ENCODE measurements at regions not wholly inside any gene's neighbourhood (a gene's known extent, or its start where the extent isn't known, plus 50 kb on each side); places are given as distances from the start of the nearest gene placed in this dataset.
"Not testable (repeated sequence)": the region's sequence is repeated elsewhere in the genome, so short reads cannot be mapped to it uniquely, and the experiment has no call there.

DNA sequence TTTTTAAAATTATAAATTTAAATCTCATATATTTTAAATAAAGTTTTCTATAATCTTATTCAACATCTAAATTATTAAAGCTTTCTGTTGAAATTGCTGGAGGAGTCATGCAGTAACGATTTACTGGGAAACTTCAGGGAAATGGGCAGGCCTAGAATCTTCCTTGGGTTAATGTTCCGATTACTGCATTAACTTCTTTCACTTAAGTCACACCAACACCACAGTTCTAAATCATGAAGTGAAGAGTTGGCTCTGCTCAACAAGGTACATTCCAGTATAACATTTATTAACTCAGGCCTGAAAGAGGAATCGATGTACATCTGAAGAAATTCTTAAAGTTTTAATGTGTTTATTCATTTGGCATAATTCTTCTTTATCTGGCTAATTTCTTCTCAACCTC, 244.3 kb downstream of the CCER1 start:
- FAIRE-seq (no peak), DNase-seq (no peak)
- no peaks in the 10 kb centered on the region for H3K27me3 ChIP-seq (ENCODE audit: control insufficient read depth in 3 of 3, insufficient read depth in 3 of 3, low read length in 3 of 3)
- no peaks in the 10 kb centered on the region for H3K4me1 ChIP-seq (ENCODE audit: control insufficient read depth in 3 of 3, insufficient read depth in 2 of 3, low read depth in 1 of 3, low read length in 2 of 3)
- no peaks in the 10 kb centered on the region for H3K9me3 ChIP-seq (ENCODE audit: control insufficient read depth in 2 of 2, insufficient read depth in 1 of 2, low read depth in 1 of 2, low read length in 1 of 2)
- H3K36me3 ChIP-seq (ENCODE audit: control insufficient read depth in 3 of 3, insufficient read depth in 2 of 3, low read depth in 1 of 3, low read length in 3 of 3), result no peaks in the 10 kb centered on the region
- no peak overlapping the region for H3K27ac ChIP-seq (ENCODE audit: low read depth in 1 of 3, low read length in 2 of 3)
- WGBS, 3 donors, result 93 to 94% (median 94%) methylated on average over 3 of the region's 3 CpGs
- no peak overlapping the region for H3K4me3 ChIP-seq (ENCODE audit: low read depth in 1 of 3, low read length in 3 of 3)

DNA sequence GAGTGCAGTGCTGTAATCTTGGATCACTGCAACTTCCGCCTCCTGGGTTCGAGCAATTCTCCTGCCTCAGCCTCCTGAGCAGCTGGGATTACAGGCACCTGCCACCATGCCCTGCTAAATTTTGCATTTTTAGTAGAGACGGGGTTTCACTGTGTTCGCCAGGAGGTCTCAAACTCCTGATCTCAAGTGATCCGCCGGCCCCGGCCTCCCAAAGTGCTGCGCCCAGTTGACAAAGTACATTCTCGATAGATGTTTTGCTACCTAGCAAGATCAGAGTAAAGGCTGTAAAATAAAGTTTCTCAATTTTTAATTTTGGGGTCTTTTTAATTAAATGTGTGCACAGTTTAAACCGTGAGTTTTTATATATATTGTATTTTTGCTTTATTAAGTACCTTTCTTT, 248.9 kb downstream of the CCER1 start:
- DNase-seq, result no peak
- no peaks in the 10 kb centered on the region for H3K4me1 ChIP-seq (ENCODE audit: control insufficient read depth in 3 of 3, insufficient read depth in 2 of 3, low read depth in 1 of 3, low read length in 2 of 3)
- no peaks in the 10 kb centered on the region for H3K36me3 ChIP-seq (ENCODE audit: control insufficient read depth in 3 of 3, insufficient read depth in 2 of 3, low read depth in 1 of 3, low read length in 3 of 3)
- H3K9me3 ChIP-seq (ENCODE audit: control insufficient read depth in 2 of 2, insufficient read depth in 1 of 2, low read depth in 1 of 2, low read length in 1 of 2), result no peaks in the 10 kb centered on the region
- WGBS, 3 donors, result 92 to 94% (median 93%) methylated on average over 10 of the region's 10 CpGs
- H3K4me3 ChIP-seq (ENCODE audit: low read depth in 1 of 3, low read length in 3 of 3), result no peak overlapping the region
- H3K27ac ChIP-seq (ENCODE audit: low read depth in 1 of 3, low read length in 2 of 3), result no peak overlapping the region
- H3K27me3 ChIP-seq (ENCODE audit: control insufficient read depth in 3 of 3, insufficient read depth in 3 of 3, low read length in 3 of 3), result no peaks in the 10 kb centered on the region
- FAIRE-seq, result no peak

DNA sequence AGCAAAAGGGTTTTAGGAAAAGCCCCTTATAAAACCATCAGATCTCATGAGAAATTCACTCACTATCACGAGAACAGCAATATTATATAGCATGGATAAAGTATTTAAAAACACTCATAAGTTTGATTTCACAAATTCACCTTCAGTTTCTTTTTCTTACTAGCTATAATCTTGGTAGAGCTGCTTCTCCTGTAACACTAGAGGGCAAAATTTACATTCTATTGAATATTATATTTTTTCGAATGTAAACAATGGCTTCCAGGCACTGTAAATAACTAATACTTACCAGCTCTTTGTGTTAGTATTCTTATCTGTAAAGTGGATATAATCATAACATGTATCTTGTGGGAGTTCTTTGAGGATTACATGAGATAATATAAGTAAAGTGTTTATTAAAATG, 259.6 kb downstream of the CCER1 start:
- 47 to 70% (median 50%) methylated on average over 2 of the region's 2 CpGs for WGBS, 3 donors
- no peaks in the 10 kb centered on the region for H3K27me3 ChIP-seq (ENCODE audit: control insufficient read depth in 3 of 3, insufficient read depth in 3 of 3, low read length in 3 of 3)
- no peaks in the 10 kb centered on the region for H3K36me3 ChIP-seq (ENCODE audit: control insufficient read depth in 3 of 3, insufficient read depth in 2 of 3, low read depth in 1 of 3, low read length in 3 of 3)
- H3K4me3 ChIP-seq (ENCODE audit: low read depth in 1 of 3, low read length in 3 of 3), result no peak overlapping the region
- FAIRE-seq (no peak), DNase-seq (no peak)
- H3K27ac ChIP-seq (ENCODE audit: low read depth in 1 of 3, low read length in 2 of 3), result no peak overlapping the region
- H3K4me1 ChIP-seq (ENCODE audit: control insufficient read depth in 3 of 3, insufficient read depth in 2 of 3, low read depth in 1 of 3, low read length in 2 of 3), result no peaks in the 10 kb centered on the region
- H3K9me3 ChIP-seq (ENCODE audit: control insufficient read depth in 2 of 2, insufficient read depth in 1 of 2, low read depth in 1 of 2, low read length in 1 of 2), result no peaks in the 10 kb centered on the region

DNA sequence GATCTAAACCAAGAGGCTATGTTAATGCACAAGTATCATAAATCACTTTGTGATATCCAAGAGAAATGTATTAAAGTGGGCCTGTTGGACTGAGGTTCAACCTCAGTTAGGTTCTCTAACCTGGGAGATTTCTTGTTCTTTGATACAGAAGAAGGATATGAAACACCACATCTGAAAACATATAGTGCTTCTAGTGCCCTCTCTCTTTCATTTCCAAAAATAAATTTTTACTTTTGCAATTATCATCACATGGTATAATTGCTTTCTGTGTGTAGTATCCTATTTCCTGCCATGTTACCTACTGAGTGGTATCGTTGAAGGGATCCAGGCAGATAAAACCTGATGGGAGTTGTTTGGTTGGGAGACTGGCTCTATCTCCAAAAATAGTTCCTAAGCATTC, 264.9 kb downstream of the CCER1 start:
- no peak overlapping the region for H3K27ac ChIP-seq (ENCODE audit: low read depth in 1 of 3, low read length in 2 of 3)
- no peaks in the 10 kb centered on the region for H3K36me3 ChIP-seq (ENCODE audit: control insufficient read depth in 3 of 3, insufficient read depth in 2 of 3, low read depth in 1 of 3, low read length in 3 of 3)
- H3K9me3 ChIP-seq (ENCODE audit: control insufficient read depth in 2 of 2, insufficient read depth in 1 of 2, low read depth in 1 of 2, low read length in 1 of 2), result no peaks in the 10 kb centered on the region
- H3K4me1 ChIP-seq (ENCODE audit: control insufficient read depth in 3 of 3, insufficient read depth in 2 of 3, low read depth in 1 of 3, low read length in 2 of 3), result no peaks in the 10 kb centered on the region
- 81 to 95% (median 91%) methylated on average over 1 of the region's 1 CpG for WGBS, 3 donors
- DNase-seq (no peak), FAIRE-seq (no peak)
- H3K4me3 ChIP-seq (ENCODE audit: low read depth in 1 of 3, low read length in 3 of 3), result no peak overlapping the region
- H3K27me3 ChIP-seq (ENCODE audit: control insufficient read depth in 3 of 3, insufficient read depth in 3 of 3, low read length in 3 of 3), result no peaks in the 10 kb centered on the region

DNA sequence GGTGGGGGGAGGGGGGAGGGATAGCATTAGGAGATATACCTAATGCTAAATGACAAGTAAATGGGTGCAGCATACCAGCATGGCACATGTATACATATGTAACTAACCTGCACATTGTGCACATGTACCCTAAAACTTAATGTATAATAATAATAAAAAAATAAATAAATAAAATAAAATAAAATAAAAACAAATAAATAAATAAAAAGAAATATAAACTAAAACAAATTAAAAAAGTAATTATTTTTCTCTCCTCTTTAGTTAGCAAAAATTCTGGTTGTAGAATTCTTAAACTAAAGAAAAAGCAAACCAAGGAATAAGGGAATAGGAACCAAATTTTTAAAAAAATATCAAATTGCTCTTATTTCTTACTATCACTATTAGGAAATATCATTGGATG, 267.3 kb downstream of the CCER1 start:
- H3K36me3 ChIP-seq (ENCODE audit: control insufficient read depth in 3 of 3, insufficient read depth in 2 of 3, low read depth in 1 of 3, low read length in 3 of 3); H3K9me3 ChIP-seq (ENCODE audit: control insufficient read depth in 2 of 2, insufficient read depth in 1 of 2, low read depth in 1 of 2, low read length in 1 of 2); H3K27me3 ChIP-seq (ENCODE audit: control insufficient read depth in 3 of 3, insufficient read depth in 3 of 3, low read length in 3 of 3); DNase-seq; H3K27ac ChIP-seq (ENCODE audit: low read depth in 1 of 3, low read length in 2 of 3); FAIRE-seq; H3K4me1 ChIP-seq (ENCODE audit: control insufficient read depth in 3 of 3, insufficient read depth in 2 of 3, low read depth in 1 of 3, low read length in 2 of 3); H3K4me3 ChIP-seq (ENCODE audit: low read depth in 1 of 3, low read length in 3 of 3): not testable (repeated sequence)

DNA sequence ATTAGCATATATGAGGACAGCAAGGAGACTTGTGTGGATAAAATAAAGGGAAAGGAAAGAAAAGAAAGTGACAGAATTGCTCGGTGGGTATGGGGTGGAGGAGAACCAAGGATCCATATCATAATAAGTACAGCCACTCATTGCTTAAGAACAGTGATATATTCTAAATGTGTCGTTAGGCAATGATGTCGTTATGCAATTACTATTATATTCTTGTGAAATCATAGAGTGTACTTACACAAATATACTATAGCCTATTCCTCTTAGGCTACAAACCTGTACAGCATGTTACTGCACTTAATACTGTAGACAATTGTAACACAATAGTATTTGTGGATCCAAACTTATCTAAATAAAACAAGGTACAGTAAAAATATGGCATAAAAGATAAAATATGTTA, 271.1 kb downstream of the CCER1 start:
- Histone ChIP-seq H3K27me3 (ENCODE audit: control insufficient read depth in 3 of 3, insufficient read depth in 3 of 3, low read length in 3 of 3) (no peaks in the 10 kb centered on the region), H3K36me3 (ENCODE audit: control insufficient read depth in 3 of 3, insufficient read depth in 2 of 3, low read depth in 1 of 3, low read length in 3 of 3) (no peaks in the 10 kb centered on the region), H3K4me3 (ENCODE audit: low read depth in 1 of 3, low read length in 3 of 3) (no peak overlapping the region), H3K27ac (ENCODE audit: low read depth in 1 of 3, low read length in 2 of 3) (no peak overlapping the region), H3K9me3 (ENCODE audit: control insufficient read depth in 2 of 2, insufficient read depth in 1 of 2, low read depth in 1 of 2, low read length in 1 of 2) (no peaks in the 10 kb centered on the region), H3K4me1 (ENCODE audit: control insufficient read depth in 3 of 3, insufficient read depth in 2 of 3, low read depth in 1 of 3, low read length in 2 of 3) (no peaks in the 10 kb centered on the region)
- FAIRE-seq (no peak), DNase-seq (no peak)
- 86 to 92% (median 89%) methylated on average over 3 of the region's 3 CpGs for WGBS, 3 donors

DNA sequence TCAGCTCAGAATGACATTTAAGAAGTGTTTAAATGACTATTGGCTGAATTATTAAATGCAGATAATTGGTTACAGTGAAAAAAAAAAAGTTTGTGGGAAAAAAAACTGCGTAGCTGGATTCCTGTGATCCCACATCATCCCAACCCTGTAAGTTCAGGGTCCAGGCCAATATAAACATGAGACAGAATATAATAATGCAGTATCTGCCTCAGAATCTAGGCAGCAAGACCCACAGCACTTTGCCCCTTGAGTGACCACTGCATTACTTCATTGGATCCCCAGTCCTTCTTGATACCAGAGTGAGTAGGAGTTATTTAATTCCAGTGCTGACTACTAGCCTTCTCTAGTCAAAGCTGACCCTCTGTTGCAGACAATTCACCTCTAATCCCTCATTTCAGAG, 272.6 kb downstream of the CCER1 start:
- no peaks in the 10 kb centered on the region for H3K4me1 ChIP-seq (ENCODE audit: control insufficient read depth in 3 of 3, insufficient read depth in 2 of 3, low read depth in 1 of 3, low read length in 2 of 3)
- H3K27me3 ChIP-seq (ENCODE audit: control insufficient read depth in 3 of 3, insufficient read depth in 3 of 3, low read length in 3 of 3), result no peaks in the 10 kb centered on the region
- DNase-seq, result no peak
- no peaks in the 10 kb centered on the region for H3K36me3 ChIP-seq (ENCODE audit: control insufficient read depth in 3 of 3, insufficient read depth in 2 of 3, low read depth in 1 of 3, low read length in 3 of 3)
- 22 to 49% (median 46%) methylated on average over 1 of the region's 1 CpG for WGBS, 3 donors
- H3K9me3 ChIP-seq (ENCODE audit: control insufficient read depth in 2 of 2, insufficient read depth in 1 of 2, low read depth in 1 of 2, low read length in 1 of 2), result no peaks in the 10 kb centered on the region
- no peak for FAIRE-seq
- H3K4me3 ChIP-seq (ENCODE audit: low read depth in 1 of 3, low read length in 3 of 3), result no peak overlapping the region
- no peak overlapping the region for H3K27ac ChIP-seq (ENCODE audit: low read depth in 1 of 3, low read length in 2 of 3)

DNA sequence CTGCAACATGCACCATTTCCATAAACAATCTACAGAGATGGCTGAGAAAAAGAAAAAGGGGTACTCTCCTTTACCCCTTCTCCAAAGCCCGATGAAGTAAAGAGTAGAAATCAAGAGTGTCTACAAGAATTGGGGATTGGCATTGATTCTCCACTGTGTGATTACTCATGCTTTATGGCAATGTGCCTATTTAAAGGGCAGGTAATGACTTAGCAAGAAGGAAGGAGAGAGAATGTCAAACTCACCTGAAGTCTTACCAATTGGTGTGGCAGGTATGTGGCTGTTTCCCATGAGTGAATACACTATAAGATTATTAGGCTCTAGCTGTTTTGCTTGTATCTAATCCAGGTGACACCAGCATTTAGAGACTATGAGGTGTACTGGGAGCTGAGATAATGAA, 275.3 kb downstream of the CCER1 start:
- Histone ChIP-seq H3K36me3 (ENCODE audit: control insufficient read depth in 3 of 3, insufficient read depth in 2 of 3, low read depth in 1 of 3, low read length in 3 of 3) (no peaks in the 10 kb centered on the region), H3K4me1 (ENCODE audit: control insufficient read depth in 3 of 3, insufficient read depth in 2 of 3, low read depth in 1 of 3, low read length in 2 of 3) (no peaks in the 10 kb centered on the region), H3K9me3 (ENCODE audit: control insufficient read depth in 2 of 2, insufficient read depth in 1 of 2, low read depth in 1 of 2, low read length in 1 of 2) (no peaks in the 10 kb centered on the region), H3K27me3 (ENCODE audit: control insufficient read depth in 3 of 3, insufficient read depth in 3 of 3, low read length in 3 of 3) (no peaks in the 10 kb centered on the region), H3K27ac (ENCODE audit: low read depth in 1 of 3, low read length in 2 of 3) (no peak overlapping the region), H3K4me3 (ENCODE audit: low read depth in 1 of 3, low read length in 3 of 3) (no peak overlapping the region)
- DNase-seq, result no peak
- FAIRE-seq, result no peak
- WGBS, 3 donors, result 69 to 100% (median 95%) methylated on average over 1 of the region's 1 CpG

DNA sequence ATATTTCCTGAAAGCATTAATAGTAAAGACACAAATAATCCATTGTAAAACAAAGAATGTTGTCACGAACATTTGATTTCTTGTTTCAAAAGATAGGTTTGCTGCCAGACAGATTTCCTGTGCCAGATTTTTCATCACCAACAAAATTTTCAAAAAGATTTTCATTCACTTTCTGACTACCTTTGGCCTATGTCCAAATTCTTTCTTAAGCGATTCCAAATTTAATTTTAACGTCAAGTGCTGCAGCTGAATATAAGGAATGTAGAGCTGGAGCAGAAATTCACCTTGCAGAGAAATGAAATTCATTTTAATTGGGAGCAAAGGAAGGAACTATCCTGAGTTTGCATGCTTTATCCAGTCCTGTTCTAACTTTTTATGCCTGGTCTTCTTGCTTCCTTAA, 277.4 kb downstream of the CCER1 start:
- 73 to 74% (median 73%) methylated on average over 3 of the region's 3 CpGs for WGBS, 3 donors
- no peak overlapping the region for H3K27ac ChIP-seq (ENCODE audit: low read depth in 1 of 3, low read length in 2 of 3)
- no peaks in the 10 kb centered on the region for H3K36me3 ChIP-seq (ENCODE audit: control insufficient read depth in 3 of 3, insufficient read depth in 2 of 3, low read depth in 1 of 3, low read length in 3 of 3)
- FAIRE-seq (no peak), DNase-seq (no peak)
- H3K9me3 ChIP-seq (ENCODE audit: control insufficient read depth in 2 of 2, insufficient read depth in 1 of 2, low read depth in 1 of 2, low read length in 1 of 2), result no peaks in the 10 kb centered on the region
- H3K4me1 ChIP-seq (ENCODE audit: control insufficient read depth in 3 of 3, insufficient read depth in 2 of 3, low read depth in 1 of 3, low read length in 2 of 3), result no peaks in the 10 kb centered on the region
- no peaks in the 10 kb centered on the region for H3K27me3 ChIP-seq (ENCODE audit: control insufficient read depth in 3 of 3, insufficient read depth in 3 of 3, low read length in 3 of 3)
- no peak overlapping the region for H3K4me3 ChIP-seq (ENCODE audit: low read depth in 1 of 3, low read length in 3 of 3)
